Hematopoietic multipotent progenitor cell treated with erythropoietin and hydrocortisone succinate and interleukin-3 and kit ligand, for 4 days (in vitro differentiated cells): ENCODE measurements at regions not wholly inside any gene's neighbourhood (a gene's known extent, or its start where the extent isn't known, plus 50 kb on each side); places are given as distances from the start of the nearest gene placed in this dataset.
"Not testable (repeated sequence)": the region's sequence is repeated elsewhere in the genome, so short reads cannot be mapped to it uniquely, and the experiment has no call there.

Source experiments
- DNase-seq: peaks from one replicate; pipeline ENCODE4 v3.0.0-alpha.2; 2015

GRCh38 chr1:53399370-53400133, 59.6 kb upstream of the DMRTB1 start:
- not testable (repeated sequence) for DNase-seq

- DNase-seq: no peak
These were observed 58.2 kb upstream of the DMRTB1 start for GRCh38 chr1:53400761-53401674.

GRCh38 chr1:53401813-53402745, 57.1 kb upstream of the DMRTB1 start:
- peak; percentile 20 for DNase-seq

GRCh38 chr1:53402891-53403655, 56.1 kb upstream of the DMRTB1 start:
- DNase-seq: no peak

- DNase-seq: no peak
These were observed 53.5 kb upstream of the DMRTB1 start for GRCh38 chr1:53405737-53406136.

- no peak for DNase-seq
These were observed 52.5 kb upstream of the DMRTB1 start for GRCh38 chr1:53406551-53407235.

- no peak for DNase-seq
These were observed 51.0 kb upstream of the DMRTB1 start for GRCh38 chr1:53408013-53408754.

- DNase-seq: no peak
These were observed 50.5 kb upstream of the DMRTB1 start for GRCh38 chr1:53408755-53409129.

GRCh38 chr1:53409233-53409632, 50.0 kb upstream of the DMRTB1 start:
- no peak for DNase-seq
